ENCODE measurements at regions not wholly inside any gene's neighbourhood (a gene's known extent, or its start where the extent isn't known, plus 50 kb on each side); places are given as distances from the start of the nearest gene placed in this dataset.

DNA sequence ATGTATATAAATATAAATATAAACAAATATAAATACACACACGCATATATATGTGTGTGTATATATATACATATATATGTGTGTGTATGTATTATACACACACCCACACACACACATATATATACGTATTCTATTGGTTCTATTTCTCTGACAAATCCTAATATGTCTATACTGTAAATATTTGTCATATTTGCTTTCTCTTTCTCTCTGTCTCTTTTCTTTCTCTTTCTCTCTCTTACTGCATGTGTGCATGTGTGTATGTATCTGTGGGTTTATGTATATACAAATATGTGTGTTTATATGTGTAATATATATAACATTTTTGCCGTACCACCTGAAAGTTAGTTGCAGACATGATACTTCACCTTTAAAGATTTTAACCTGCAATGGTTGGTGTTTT lies 174.2 kb upstream of the PLEKHG7 start:
- Mint-ChIP-seq H3K9me3 (no peaks in the 10 kb centered on the region), H3K4me1 (peaks cover 6% of the 10 kb centered on the region), H3K4me3 (no peak overlapping the region), H3K27ac (no peak overlapping the region), H3K36me3 (no peaks in the 10 kb centered on the region), H3K27me3 (ENCODE audit: insufficient read depth, low read depth) (no peaks in the 10 kb centered on the region)
- no peaks in the 10 kb centered on the region for H3K27me3 ChIP-seq
- no peak for DNase-seq (ENCODE audit: low spot score)
- H3K79me2 ChIP-seq (ENCODE audit: low read depth), result no peaks in the 10 kb centered on the region
- no peak overlapping the region for H3K4me2 ChIP-seq
- H3F3A ChIP-seq (ENCODE audit: low read depth), result no peaks in the 10 kb centered on the region
- no peaks in the 10 kb centered on the region for H4K20me1 ChIP-seq (ENCODE audit: low read depth)
- TF ChIP-seq, protein P1, sequence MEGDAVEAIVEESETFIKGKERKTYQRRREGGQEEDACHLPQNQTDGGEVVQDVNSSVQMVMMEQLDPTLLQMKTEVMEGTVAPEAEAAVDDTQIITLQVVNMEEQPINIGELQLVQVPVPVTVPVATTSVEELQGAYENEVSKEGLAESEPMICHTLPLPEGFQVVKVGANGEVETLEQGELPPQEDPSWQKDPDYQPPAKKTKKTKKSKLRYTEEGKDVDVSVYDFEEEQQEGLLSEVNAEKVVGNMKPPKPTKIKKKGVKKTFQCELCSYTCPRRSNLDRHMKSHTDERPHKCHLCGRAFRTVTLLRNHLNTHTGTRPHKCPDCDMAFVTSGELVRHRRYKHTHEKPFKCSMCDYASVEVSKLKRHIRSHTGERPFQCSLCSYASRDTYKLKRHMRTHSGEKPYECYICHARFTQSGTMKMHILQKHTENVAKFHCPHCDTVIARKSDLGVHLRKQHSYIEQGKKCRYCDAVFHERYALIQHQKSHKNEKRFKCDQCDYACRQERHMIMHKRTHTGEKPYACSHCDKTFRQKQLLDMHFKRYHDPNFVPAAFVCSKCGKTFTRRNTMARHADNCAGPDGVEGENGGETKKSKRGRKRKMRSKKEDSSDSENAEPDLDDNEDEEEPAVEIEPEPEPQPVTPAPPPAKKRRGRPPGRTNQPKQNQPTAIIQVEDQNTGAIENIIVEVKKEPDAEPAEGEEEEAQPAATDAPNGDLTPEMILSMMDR (IDR thresholded peaks at IDR 0.05), result no peak
- H3K4me3 ChIP-seq, result no peak overlapping the region
- peaks cover 17% of the 10 kb centered on the region for H3K4me1 ChIP-seq
- H3K9ac ChIP-seq, result no peak overlapping the region
- no peak overlapping the region for H2AFZ ChIP-seq (replicated peaks)
- H3K36me3 ChIP-seq, result no peaks in the 10 kb centered on the region
- H3K9me3 ChIP-seq (ENCODE audit: low read depth), result no peaks in the 10 kb centered on the region
- H3K27ac ChIP-seq, result no peak overlapping the region

DNA sequence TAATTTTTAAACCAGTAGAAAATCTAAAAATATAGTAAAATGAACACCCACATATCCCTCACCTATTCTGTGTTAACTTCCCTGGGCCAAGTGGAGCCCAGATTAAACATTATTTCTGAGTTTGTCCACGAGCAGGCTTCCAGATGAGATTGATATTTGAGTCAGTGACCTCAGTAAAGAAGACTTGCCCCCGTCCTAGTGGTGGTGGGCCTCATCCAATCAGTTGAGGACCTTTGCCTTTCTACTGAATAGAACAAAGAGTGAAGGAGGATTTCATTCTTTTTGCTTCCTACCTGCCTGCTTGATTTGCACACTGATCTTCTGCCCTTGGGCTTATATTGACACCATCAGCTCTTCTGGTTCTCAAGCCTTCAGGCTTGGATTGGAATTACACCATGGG lies 174.7 kb upstream of the PLEKHG7 start:
- H3K4me1 ChIP-seq, result peaks cover 17% of the 10 kb centered on the region
- Mint-ChIP-seq H3K4me3 (no peak overlapping the region), H3K4me1 (peaks cover 6% of the 10 kb centered on the region), H3K27ac (no peak overlapping the region), H3K9me3 (peaks cover 2% of the 10 kb centered on the region), H3K36me3 (no peaks in the 10 kb centered on the region), H3K27me3 (ENCODE audit: insufficient read depth, low read depth) (no peaks in the 10 kb centered on the region)
- no peak overlapping the region for H2AFZ ChIP-seq (replicated peaks)
- H3K36me3 ChIP-seq, result no peaks in the 10 kb centered on the region
- no peak for DNase-seq (ENCODE audit: low spot score)
- no peaks in the 10 kb centered on the region for H3K9me3 ChIP-seq (ENCODE audit: low read depth)
- no peak overlapping the region for H3K27ac ChIP-seq
- no peaks in the 10 kb centered on the region for H3K79me2 ChIP-seq (ENCODE audit: low read depth)
- H3K4me2 ChIP-seq, result no peak overlapping the region
- TF ChIP-seq, protein P1 (IDR thresholded peaks at IDR 0.05), result no peak
- TF ChIP-seq EZH2 (IDR thresholded peaks at IDR 0.05), result no peak
- TF ChIP-seq EZH2phosphoT487 (IDR thresholded peaks at IDR 0.05), result no peak
- no peaks in the 10 kb centered on the region for H3K27me3 ChIP-seq
- H4K20me1 ChIP-seq (ENCODE audit: low read depth), result no peaks in the 10 kb centered on the region
- H3F3A ChIP-seq (ENCODE audit: low read depth), result no peaks in the 10 kb centered on the region
- no peak overlapping the region for H3K9ac ChIP-seq
- no peak overlapping the region for H3K4me3 ChIP-seq

DNA sequence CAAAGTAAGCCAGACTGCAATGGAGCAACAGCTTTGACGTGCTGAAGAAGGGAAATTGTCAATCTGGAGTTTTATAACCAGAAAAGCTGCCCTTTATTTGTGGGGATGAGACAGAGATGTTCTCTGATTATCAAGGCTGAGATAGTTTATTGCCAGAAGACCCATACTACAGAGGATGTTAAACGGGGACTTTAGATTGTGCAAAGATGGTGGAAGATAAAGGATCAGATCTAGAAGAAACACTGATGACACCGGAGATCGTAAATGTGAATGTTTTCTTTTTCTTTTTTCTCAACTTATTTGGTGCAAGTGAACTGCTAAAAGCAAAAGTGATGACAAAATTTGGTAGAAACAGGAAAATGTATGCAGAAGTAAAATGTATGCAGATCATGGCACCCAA lies 178.3 kb upstream of the PLEKHG7 start:
- no peaks in the 10 kb centered on the region for H3K79me2 ChIP-seq (ENCODE audit: low read depth)
- no peaks in the 10 kb centered on the region for H3K27me3 ChIP-seq
- no peaks in the 10 kb centered on the region for H3K36me3 ChIP-seq
- H3K27me3 Mint-ChIP-seq (ENCODE audit: insufficient read depth, low read depth), result no peaks in the 10 kb centered on the region
- H3K4me3 Mint-ChIP-seq, result no peak overlapping the region
- peaks cover 2% of the 10 kb centered on the region for H3K9me3 Mint-ChIP-seq
- H3F3A ChIP-seq (ENCODE audit: low read depth), result no peaks in the 10 kb centered on the region
- no peak overlapping the region for H3K9ac ChIP-seq
- H2AFZ ChIP-seq (replicated peaks), result no peak overlapping the region
- no peak overlapping the region for H3K27ac Mint-ChIP-seq
- no peaks in the 10 kb centered on the region for H3K9me3 ChIP-seq (ENCODE audit: low read depth)
- H3K36me3 Mint-ChIP-seq, result no peaks in the 10 kb centered on the region
- H3K4me1 ChIP-seq, result peaks cover 17% of the 10 kb centered on the region
- no peak overlapping the region for H3K27ac ChIP-seq
- H3K4me2 ChIP-seq, result no peak overlapping the region
- peaks cover 6% of the 10 kb centered on the region for H3K4me1 Mint-ChIP-seq
- DNase-seq (ENCODE audit: low spot score), result no peak
- TF ChIP-seq EZH2phosphoT487 (IDR thresholded peaks at IDR 0.05) (no peak), EZH2 (IDR thresholded peaks at IDR 0.05) (no peak)
- TF ChIP-seq, protein P1 (IDR thresholded peaks at IDR 0.05), result no peak
- H3K4me3 ChIP-seq, result no peak overlapping the region
- no peaks in the 10 kb centered on the region for H4K20me1 ChIP-seq (ENCODE audit: low read depth)

DNA sequence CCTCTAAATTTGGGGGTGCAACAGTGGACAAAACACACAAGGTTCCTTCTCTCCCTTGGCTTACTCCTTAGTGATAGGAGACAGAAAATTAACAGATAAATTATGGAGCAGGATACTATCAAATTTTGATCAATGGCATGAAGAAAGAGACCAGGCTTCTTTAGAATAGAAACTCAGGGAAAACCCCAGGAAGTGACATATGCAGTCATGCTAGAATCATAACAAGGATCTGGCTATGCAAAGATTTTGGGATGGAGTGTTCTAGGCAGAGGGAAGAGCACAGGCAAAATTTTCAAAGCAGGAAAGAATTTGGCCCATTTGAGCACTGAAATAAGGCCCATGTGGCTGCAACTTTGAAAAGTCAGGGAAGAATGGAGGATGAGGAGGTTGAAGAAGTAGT lies 182.3 kb upstream of the PLEKHG7 start:
- TF ChIP-seq, protein P1 (IDR thresholded peaks at IDR 0.05), result no peak
- no peak for TF ChIP-seq EZH2 (IDR thresholded peaks at IDR 0.05)
- Mint-ChIP-seq H3K36me3 (no peaks in the 10 kb centered on the region), H3K9me3 (peaks cover 2% of the 10 kb centered on the region), H3K4me1 (no peaks in the 10 kb centered on the region), H3K4me3 (no peak overlapping the region), H3K27me3 (ENCODE audit: insufficient read depth, low read depth) (no peaks in the 10 kb centered on the region), H3K27ac (no peak overlapping the region)
- H3K4me3 ChIP-seq, result no peak overlapping the region
- no peaks in the 10 kb centered on the region for H3K9me3 ChIP-seq (ENCODE audit: low read depth)
- H2AFZ ChIP-seq (replicated peaks), result no peak overlapping the region
- no peak overlapping the region for H3K27ac ChIP-seq
- peaks cover 5% of the 10 kb centered on the region for H3K4me1 ChIP-seq
- H3K79me2 ChIP-seq (ENCODE audit: low read depth), result no peaks in the 10 kb centered on the region
- no peaks in the 10 kb centered on the region for H3F3A ChIP-seq (ENCODE audit: low read depth)
- no peak for DNase-seq (ENCODE audit: low spot score)
- no peaks in the 10 kb centered on the region for H3K36me3 ChIP-seq
- no peaks in the 10 kb centered on the region for H4K20me1 ChIP-seq (ENCODE audit: low read depth)
- no peaks in the 10 kb centered on the region for H3K27me3 ChIP-seq
- H3K4me2 ChIP-seq, result no peak overlapping the region
- H3K9ac ChIP-seq, result no peak overlapping the region

Data from neural progenitor cell (in vitro differentiated cells).